ENCODE measurements at regions not wholly inside any gene's neighbourhood (a gene's known extent, or its start where the extent isn't known, plus 50 kb on each side); places are given as distances from the start of the nearest gene placed in this dataset.

DNA sequence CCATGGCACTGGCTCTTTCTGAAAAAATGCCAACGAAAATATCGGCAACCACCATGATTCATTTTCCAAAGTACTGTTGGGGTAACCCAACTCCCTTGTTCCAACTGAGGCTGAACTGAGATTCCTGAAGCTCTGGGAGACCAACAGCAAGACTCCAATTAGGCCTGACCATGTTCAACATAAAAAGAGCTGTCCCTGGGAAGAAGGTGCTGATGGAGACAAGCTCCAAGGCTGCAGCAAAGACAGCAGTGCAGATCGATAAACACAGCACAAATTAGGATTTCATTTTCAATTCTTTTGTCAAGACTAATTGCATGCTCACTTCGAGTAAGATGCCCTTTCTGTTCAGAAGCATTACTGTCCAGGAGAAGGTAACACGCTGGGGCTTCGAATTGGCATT, 968.0 kb downstream of the UQCRFS1 start:
- DNase-seq: no peak

DNA sequence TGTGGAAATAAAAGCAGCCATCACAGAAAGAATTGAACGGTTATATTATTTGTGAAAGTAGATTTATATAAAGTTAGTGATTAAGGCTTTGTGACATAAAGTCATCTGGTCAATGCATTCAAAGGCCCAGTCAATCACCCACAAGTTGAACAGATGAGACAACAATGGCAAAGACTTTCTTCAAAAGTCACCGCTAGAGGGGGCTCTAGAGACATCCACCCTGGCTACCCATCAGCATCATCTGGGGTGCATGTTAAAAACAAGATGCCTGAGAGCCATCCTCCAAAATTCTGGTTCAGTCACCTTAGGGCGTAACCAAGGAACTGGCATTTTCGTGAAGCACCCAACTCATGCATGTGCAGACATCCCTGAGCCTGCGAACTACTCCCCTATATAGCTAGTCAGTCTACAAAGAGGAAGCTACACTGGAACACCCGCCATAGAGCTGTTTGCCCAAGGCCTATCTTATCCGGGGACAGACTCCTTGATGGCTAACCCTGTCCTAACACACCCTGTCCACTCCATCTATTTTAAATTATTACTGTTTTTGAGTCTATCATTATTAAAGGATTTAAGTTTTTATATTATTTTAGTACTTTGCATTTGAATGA, 970.5 kb downstream of the UQCRFS1 start:
- no peak for DNase-seq

DNA sequence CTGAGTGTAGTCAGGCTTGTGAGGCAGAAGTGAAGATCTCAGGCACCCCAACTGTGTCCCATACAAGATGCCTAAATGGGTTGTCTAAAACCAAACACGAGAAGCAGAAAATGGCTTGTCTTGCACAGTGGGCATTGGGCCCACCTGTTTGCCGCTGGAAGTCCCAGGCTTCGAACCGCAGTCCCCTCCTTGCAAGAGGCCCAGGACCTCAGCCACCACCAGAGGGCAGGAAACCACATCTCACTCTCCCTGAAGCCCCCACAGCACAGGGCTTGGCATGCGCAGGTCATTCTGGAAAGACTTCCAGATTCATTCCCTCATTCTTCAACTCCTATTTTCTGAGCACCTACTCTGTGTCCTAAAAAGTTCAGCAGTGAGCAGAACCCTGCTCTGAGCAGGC, 973.7 kb downstream of the UQCRFS1 start:
- DNase-seq: no peak

DNA sequence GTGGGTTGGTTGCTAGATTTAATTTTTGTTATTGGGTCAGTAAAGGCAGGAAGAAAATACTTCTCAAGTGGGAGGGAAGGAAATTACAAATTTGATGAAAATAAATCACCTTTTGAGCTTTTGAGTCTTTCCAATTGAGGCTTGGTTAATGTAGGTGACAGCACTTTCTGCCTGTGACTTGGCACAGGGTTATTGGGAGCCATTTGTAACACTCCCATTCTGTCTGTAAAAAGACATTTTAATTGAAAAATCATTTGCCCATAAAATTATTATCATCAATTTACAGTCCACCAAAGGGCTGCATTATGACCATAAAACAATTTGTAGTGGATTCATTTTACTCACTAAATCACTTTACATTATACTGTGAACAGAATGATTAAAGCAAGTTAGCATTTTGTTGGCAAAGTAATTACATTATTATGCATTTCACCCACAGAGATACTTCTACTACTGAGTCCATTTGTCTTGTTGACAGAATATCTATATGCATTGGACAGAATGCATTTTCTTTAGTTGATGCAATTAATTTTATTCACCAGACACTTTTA, 974.6 kb downstream of the UQCRFS1 start:
- DNase-seq: no peak

DNA sequence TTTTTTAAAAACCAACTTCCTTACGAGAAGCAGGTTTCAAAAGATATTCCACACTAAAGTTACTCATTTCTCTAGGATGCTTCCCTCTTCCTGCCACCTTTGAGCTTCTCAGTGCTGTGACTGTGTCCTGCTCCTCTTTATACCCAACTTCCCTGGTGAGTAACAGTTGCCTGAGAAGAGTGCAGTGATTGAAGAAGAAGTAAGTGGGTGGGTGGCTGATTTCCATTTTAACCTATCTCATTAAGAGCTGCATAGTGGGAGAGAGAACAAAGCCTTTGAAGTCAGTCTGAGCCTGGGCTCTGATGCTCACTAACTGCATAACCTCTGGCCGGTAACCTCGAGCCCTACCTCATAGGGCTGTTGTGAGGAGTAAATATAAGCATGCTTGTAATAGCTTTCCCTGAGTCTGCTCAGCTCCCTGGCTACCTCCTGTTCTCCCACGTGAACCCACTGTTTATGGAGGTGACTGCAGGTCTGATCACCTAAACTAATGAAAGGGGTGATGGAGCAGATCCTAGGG, 977.3 kb downstream of the UQCRFS1 start:
- no peak for DNase-seq

DNA sequence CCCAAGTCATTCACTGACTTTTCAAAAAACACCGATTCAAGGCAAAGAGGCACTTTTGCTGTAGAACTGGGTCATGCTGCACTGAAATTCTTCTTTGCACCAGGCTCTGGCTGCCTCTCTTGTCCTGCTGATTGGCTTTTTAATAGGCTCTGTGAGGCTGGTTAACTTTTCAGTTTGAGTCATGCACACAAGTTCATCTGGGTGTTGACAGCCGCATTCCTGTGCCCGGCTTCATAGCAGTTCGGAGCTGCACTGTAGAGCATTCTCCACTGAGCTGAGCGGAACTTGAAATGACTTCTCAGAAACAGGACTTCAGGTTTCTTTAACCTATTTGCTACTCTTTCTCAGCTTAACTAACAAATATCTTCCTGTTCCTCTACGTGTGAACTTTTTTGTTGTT, 978.3 kb downstream of the UQCRFS1 start:
- no peak for DNase-seq

DNA sequence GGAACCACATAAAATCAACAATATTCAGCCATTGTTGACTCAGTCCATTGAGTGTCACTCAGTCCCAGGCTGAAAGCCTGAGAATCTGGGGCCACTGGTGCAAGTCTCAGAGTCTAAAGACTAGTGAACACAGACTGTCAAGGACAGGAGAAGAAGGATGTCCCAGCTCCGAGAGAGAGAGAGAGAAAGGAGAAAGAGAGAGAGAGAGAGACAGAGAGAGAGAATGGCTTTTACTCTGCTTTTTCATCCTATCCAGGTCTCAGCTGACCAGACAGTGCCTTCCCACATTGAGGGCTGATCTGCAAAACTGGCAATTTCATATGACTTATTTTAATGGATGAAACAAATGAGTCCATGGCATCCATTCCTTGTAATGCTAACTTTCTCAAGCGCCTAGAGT, 984.1 kb downstream of the UQCRFS1 start:
- no peak for DNase-seq

DNA sequence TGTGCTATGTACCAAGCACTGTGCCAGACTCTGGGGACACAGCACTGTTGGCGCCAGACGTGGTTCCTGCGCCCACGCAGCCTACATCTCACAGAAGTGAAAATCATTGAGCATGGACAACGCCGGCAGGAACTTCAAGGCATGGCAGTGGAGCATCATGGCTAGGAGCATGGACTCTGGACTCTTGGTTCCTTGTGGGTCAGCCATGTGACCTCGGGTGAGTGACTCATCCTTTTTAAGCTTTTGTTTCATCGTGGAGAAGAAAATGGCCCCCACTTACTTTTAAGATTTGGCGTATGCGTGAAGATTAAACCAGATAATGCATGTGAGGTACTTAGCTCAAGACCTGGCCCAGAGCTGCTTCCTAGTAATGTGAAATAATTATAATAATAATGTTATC, 988.5 kb downstream of the UQCRFS1 start:
- DNase-seq: no peak

DNA sequence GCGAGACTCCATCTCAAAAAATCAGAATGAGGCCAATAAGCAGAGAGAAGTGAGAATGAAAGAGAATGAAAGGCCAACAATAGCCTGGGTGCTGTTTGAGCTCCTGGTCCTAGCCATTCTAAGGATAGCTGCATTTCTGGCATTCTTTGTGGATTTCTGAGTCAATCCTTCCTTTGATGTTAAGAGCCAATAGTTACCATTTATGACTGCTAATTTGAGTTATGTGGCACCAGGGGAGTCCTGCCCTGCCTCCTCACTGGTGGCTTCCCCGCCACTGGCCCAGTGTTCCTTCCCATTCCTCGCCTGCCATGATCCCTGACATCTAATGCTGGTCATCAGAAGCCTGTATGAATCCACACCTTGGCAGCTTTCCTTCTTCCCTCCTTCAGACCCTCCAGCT, 991.2 kb downstream of the UQCRFS1 start:
- no peak for DNase-seq

DNA sequence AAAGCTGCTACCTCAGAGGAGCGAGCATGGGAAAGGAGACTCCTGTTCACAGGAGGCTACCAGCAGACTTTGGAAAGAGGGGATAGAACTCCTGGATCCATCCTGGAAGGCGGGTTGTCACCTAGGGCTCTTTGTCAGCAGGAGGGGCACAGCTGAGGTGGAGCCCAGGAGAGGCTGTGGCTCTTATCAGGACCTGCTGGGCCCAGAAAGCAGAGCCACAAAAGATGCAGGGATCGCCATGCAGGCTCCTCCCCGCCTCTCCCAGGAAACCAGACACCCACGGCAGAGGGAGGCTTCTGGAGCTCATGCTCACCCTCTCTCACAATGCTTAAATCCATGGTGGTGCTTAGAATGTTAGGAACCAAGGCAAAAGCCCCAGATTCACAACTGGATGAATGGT, 994.2 kb downstream of the UQCRFS1 start:
- no peak for DNase-seq

DNA sequence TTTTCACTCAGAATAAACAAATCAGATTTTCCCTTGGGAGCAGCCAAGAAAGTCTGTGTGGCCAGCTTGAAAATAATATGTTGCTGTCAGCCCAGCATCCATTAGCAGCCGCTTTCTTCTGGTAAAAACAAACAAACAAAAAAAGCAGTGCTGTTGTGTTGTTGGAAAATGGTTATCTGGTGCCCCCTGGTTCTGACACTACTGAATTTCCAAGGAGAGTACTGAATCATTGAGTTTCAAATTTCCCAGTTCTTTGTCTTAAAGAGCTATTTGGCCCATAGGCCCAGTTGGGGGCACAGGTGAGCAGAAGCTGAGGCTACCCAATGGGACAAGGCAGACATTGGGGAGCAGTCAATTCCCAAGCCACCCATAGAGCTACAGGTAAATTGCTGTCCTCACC, 995.9 kb downstream of the UQCRFS1 start:
- DNase-seq: no peak

DNA sequence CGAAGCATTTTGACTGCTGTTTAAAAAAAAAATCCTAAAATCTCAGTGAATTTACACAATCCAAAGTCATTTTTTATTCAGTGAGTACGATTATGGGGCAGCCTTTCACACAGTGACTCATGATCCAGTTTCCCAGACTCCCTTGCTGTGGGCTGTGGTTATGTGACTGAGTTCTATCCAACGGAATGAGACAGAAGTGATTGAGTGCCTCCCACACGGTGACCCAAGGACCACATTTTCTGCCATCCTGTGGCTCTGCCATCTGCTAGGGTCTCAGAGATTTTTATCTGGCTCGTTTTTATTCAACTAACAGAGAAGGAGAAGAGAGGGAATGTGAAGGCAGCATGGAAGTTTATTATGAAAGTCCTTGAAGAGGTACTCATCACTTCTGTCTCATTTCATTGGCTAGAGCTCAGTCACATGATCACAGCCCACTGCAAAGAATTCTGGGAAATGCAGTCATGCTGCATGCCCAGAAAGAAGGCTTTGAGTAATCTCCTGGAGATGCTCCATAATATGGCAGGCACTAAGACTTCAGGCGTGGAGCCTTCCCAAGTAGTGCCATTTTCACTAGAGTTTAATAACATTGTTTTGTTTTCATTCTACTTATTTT, 999.4 kb downstream of the UQCRFS1 start:
- DNase-seq: no peak

DNA sequence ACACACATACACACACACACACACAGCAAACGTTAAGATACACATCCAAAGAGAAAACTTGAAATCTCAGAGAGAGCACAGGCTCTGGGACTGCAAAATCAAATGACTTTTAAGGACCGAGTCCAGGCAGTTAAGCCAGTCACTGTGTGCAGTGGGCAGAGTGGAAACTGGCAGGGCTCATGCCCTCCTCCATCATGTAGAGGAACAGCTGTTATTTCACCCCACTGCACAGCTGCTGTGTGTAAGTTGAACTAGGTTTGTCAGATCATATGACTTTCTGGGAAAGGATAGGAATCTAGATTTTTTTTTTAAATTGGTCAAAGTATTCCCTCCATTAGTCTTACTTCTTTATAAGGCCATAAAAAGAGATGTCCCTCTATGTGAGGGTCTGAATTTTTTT, 1002.1 kb downstream of the UQCRFS1 start:
- DNase-seq: no peak

DNA sequence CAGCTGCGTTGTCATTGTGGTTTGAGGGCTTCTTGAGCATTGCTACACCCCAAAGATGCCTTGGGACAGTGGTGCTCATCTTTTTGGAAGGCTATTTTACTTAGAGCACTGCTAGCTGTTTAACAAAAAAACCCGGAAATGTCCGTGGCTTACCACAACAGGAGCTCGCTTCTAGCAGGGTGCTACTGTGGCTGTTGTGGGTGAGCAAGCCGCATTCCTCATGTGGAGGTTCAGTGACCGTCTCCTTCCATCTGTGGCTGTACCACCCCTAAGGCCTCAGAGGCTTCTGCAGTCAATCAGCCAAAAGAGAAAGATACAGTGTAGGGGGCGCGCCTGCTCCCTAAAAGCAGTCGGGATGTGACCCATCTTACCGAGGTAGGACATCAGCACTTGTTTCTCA, 1004.2 kb downstream of the UQCRFS1 start:
- DNase-seq: no peak

DNA sequence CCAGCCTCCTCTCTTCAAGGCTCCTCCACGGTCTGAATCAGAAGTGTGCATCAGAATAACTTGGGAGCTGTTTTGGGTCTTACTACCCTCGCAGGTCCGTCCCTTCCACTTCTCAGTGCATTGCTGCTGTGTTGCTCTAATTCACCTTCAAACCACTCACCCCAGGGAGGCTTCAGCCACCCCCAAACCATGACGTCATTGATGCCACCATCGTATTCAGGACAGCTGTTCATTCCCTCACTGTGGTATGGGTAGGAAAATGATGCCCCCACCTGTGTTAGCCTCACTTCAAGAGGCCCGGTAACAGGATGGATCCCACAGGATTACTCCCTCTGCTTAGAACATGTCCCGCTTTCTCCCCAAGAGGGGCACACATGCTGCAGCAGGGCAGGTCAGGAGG, 1005.7 kb downstream of the UQCRFS1 start:
- no peak for DNase-seq

DNA sequence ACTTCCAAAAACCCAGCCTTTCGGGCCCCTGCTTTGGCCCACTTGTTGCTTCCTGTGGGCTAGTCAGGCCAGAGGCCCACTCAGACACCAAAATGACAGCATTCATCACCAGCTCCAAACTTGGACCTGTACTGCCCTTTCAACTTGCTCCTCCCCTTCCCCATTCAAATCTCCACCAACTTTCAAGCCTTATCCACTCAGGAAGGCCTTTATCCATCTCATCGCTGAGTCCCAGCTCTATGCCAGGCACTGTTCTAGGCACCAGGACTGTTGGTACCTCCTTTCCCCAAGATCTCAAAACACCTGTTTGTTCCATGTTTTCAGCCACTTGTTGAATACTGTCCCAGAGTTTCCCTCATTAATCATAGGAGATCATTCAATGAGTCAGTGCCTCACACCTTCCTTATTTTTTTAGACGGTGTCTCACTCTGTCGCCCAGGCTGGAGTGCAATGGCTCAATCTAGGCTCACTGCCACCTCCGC, 1011.4 kb downstream of the UQCRFS1 start:
- no peak for DNase-seq

DNA sequence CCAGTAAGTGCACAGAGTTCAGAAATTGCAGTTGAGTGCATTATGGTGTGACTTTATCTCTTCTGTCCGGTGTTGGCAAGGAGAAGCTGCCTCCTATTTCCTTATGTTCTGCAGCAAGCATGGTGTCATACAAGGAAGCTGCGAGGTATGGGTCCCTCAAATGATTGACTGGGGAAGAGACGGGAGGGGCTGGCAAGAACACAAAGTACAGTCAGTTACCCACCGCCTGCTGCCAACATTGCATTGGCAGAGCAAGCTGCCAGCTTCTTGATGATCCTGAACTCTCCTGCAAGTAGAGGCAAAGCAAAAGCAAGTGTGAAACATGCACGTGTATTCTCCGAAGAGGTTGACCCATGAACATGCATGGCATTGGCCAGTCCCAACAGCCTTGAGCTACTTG, 1013.6 kb downstream of the UQCRFS1 start:
- DNase-seq: no peak

DNA sequence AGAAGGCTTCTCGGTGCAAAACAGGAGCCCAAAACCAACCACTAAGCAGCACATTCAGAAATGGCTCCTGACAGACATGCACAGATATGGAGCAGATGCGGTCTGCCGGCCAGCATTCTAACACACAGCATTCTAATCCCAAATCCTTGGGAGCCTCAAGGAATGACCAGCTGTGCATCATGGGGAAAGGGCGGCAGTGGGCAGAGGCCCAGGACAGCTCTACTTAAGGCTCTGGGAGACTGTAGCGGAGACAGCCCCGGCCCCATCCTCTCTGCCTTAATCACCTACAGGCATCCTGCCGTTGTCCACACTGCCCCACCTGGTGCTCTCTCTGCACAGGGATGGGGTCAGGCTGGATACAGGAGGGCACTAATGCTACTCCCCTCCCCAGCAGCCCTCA, 1016.0 kb downstream of the UQCRFS1 start:
- no peak for DNase-seq

DNA sequence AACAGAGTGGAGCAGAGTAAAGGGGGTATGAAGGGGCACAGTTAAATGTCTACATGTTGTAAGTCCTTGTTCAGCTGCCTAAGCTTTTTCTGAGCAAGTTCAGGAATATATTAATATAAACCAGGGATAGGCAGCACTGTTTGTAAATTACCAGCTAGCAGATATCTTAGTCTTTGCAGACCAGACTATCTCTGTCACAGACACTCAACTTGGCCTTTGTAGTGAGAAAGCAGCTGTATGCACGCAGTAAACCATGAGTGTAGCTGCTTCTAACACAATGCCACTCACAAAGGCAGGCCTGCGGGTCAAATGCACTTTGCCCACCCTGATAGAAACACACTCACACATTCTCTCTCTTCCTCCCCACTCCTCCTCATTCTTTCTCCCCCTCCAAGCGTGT, 1016.9 kb downstream of the UQCRFS1 start:
- DNase-seq: no peak

DNA sequence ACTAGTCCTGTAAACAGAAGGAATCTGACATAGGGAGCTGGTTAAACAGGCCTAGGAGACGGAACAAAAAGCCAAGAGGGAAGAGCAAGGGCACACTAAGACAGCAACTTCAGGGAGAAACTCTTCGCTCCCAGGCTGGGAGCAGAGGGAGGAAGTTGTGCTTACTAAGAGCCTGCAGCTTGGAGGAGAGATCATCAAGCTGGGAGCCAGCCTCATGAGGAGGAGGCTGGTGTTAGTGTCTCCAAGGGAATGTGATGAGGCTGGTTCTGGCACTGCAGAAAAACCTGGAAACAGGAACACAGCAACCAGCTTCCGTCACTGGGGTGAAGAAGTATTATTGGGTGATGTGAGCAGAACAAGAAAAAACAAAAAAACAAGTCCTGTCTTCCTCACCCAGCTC, 1027.3 kb downstream of the UQCRFS1 start:
- DNase-seq: no peak

DNA sequence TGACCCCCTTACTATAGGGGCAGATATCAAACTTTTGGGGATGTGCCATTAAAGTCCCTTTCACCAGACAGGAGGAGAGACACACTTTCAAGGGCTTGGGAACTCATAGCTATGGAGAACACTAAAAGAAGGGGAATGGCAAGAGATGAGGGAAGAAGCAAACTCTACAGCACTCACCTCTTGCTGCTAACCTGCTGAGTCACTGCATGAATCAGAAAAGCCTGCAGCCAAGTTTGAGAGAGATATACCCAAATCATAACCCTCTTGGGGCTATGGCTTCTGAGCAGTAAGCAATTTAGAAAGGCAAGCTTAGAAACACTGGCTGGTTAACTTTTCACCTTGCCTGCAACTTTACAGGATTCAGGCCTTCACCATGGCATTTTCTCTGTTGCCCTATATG, 1028.0 kb downstream of the UQCRFS1 start:
- no peak for DNase-seq

DNA sequence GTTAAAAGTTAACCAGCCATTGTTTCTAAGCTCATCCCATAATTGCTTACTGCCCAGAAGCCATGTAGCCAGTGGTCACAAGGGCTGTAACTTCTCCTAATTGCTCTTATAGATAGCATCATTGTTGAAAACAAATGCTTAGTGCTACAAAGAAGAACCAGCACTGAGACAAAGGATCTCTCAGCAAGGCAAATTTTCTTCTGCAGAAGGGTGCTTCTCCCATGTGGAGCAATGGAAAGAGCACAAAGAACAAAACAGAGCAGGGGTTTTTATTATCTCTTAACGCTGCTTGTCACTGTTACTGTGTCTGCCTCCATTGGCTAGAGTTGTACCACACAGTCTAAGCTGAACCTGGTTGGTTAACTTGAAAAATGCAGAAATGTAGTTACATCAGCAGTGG, 1036.8 kb downstream of the UQCRFS1 start:
- no peak for DNase-seq

DNA sequence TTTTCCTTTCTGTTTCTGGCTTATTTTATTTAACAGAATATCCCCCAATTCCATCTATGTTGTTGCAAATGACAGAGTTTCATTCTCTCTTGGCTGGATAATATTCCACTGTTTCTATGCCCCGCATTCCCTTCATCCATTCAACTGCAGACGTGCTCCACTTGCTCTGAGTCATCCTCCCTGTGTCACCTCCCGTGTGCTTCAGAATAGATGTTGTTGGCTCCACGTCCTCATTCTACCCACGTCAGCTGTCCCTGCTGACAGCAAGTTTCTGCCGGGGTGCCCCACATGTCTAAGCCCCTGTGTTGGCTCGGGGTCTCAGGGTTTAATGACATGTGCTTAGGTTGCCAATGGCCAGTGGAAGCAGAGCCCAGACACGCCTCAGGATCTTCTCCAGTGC, 1041.0 kb downstream of the UQCRFS1 start:
- DNase-seq: no peak

DNA sequence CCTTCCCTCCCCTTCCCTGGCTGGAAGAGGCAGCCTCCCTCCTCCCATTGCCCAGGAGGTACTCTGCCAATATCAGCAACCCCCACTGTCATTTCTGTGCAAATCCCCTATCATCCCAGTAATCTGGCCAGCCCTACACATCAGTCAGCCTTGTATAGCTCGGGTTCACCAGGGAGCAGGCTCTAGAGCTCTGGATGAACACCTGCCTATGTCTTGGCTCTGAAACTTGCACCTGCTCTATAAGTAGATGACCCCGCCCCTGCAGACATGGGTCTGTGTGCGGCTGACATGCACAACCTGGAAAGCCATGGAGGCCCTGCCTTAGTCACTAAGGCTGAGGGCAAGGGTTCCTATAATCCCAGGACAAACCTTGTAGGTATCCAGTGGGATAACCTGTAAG, 1042.9 kb downstream of the UQCRFS1 start:
- DNase-seq: no peak

All from left hindlimb (tissue), 1 donor.